ENCODE measurements at regions not wholly inside any gene's neighbourhood (a gene's known extent, or its start where the extent isn't known, plus 50 kb on each side); places are given as distances from the start of the nearest gene placed in this dataset.

GRCh38 chr14:65250162-65250495, 147.8 kb upstream of the MAX start:
- DNase-seq (ENCODE audit: low spot score): no peak

GRCh38 chr14:65251213-65251612, 148.9 kb upstream of the MAX start:
- peak; percentile 55 for DNase-seq (ENCODE audit: low spot score)

GRCh38 chr14:65252482-65253255, 150.4 kb upstream of the MAX start:
- no peak for DNase-seq (ENCODE audit: low spot score)

- peak; percentile 54 for DNase-seq (ENCODE audit: low spot score)
Measured at GRCh38 chr14:65255029-65255545, 152.8 kb upstream of the MAX start.

- DNase-seq (ENCODE audit: low spot score): no peak
Measured at GRCh38 chr14:65255583-65256461, 153.5 kb upstream of the MAX start.

- no peak for DNase-seq (ENCODE audit: low spot score)
Measured at GRCh38 chr14:65256714-65257113, 154.4 kb upstream of the MAX start.

GRCh38 chr14:65257425-65257824, 155.1 kb upstream of the FUT8 start:
- DNase-seq (ENCODE audit: low spot score): no peak

- no peak for DNase-seq (ENCODE audit: low spot score)
Measured at GRCh38 chr14:65258391-65258790, 154.1 kb upstream of the FUT8 start.

GRCh38 chr14:65259000-65259399, 153.5 kb upstream of the FUT8 start:
- no peak for DNase-seq (ENCODE audit: low spot score)

GRCh38 chr14:65260786-65261185, 151.7 kb upstream of the FUT8 start:
- DNase-seq (ENCODE audit: low spot score): no peak

- DNase-seq (ENCODE audit: low spot score): no peak
Measured at GRCh38 chr14:65261425-65261920, 151.1 kb upstream of the FUT8 start.

- DNase-seq (ENCODE audit: low spot score): no peak
Measured at GRCh38 chr14:65261946-65262345, 150.6 kb upstream of the FUT8 start.

GRCh38 chr14:65263177-65263788, 149.2 kb upstream of the FUT8 start:
- no peak for DNase-seq (ENCODE audit: low spot score)

- DNase-seq (ENCODE audit: low spot score): no peak
Measured at GRCh38 chr14:65267856-65268255, 144.7 kb upstream of the FUT8 start.

GRCh38 chr14:65268594-65268993, 143.9 kb upstream of the FUT8 start:
- DNase-seq (ENCODE audit: low spot score): no peak

- no peak for DNase-seq (ENCODE audit: low spot score)
Measured at GRCh38 chr14:65269732-65270131, 142.8 kb upstream of the FUT8 start.

GRCh38 chr14:65277027-65277426, 135.5 kb upstream of the FUT8 start:
- DNase-seq (ENCODE audit: low spot score): no peak

- DNase-seq (ENCODE audit: low spot score): no peak
Measured at GRCh38 chr14:65277580-65278270, 134.8 kb upstream of the FUT8 start.

GRCh38 chr14:65278589-65278988, 133.9 kb upstream of the FUT8 start:
- DNase-seq (ENCODE audit: low spot score): no peak

GRCh38 chr14:65279510-65279909, 133.0 kb upstream of the FUT8 start:
- DNase-seq (ENCODE audit: low spot score): no peak

- DNase-seq (ENCODE audit: low spot score): no peak
Measured at GRCh38 chr14:65279958-65280357, 132.6 kb upstream of the FUT8 start.

- no peak for DNase-seq (ENCODE audit: low spot score)
Measured at GRCh38 chr14:65280653-65281052, 131.9 kb upstream of the FUT8 start.
